ENCODE measurements at regions not wholly inside any gene's neighbourhood (a gene's known extent, or its start where the extent isn't known, plus 50 kb on each side); places are given as distances from the start of the nearest gene placed in this dataset.

DNA sequence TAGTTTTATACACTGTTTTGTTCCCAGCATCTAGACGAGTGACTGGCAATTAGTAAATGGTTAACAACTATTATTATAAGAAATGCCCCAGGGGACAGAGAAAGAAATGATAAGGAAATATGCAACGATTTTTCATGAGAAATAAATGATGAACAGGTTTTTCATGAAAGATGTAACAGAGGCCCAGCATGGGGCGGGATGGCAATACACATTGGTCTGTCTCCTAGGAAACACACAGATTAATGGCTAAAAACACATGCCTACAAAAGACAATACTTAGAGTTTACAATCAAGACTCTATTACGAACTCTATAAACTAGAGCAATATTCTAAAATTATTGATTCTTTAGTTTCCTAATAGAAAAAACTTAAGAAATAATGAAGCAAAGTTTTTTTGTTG lies 441.5 kb upstream of the CDH9 start:
- TF ChIP-seq, protein P1, sequence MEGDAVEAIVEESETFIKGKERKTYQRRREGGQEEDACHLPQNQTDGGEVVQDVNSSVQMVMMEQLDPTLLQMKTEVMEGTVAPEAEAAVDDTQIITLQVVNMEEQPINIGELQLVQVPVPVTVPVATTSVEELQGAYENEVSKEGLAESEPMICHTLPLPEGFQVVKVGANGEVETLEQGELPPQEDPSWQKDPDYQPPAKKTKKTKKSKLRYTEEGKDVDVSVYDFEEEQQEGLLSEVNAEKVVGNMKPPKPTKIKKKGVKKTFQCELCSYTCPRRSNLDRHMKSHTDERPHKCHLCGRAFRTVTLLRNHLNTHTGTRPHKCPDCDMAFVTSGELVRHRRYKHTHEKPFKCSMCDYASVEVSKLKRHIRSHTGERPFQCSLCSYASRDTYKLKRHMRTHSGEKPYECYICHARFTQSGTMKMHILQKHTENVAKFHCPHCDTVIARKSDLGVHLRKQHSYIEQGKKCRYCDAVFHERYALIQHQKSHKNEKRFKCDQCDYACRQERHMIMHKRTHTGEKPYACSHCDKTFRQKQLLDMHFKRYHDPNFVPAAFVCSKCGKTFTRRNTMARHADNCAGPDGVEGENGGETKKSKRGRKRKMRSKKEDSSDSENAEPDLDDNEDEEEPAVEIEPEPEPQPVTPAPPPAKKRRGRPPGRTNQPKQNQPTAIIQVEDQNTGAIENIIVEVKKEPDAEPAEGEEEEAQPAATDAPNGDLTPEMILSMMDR (conservative IDR thresholded peaks at IDR 0.05 in 1 of 2, IDR thresholded peaks at IDR 0.05 in 1 of 2; ENCODE audit: low read depth in 1 of 2, low read length in 2 of 2), result no peak
- TF ChIP-seq EZH2 (IDR thresholded peaks at IDR 0.05; ENCODE audit: low read length, missing control alignments), result no peak

All from fibroblast of lung (primary cell).